ENCODE measurements at regions not wholly inside any gene's neighbourhood (a gene's known extent, or its start where the extent isn't known, plus 50 kb on each side); places are given as distances from the start of the nearest gene placed in this dataset.

DNA sequence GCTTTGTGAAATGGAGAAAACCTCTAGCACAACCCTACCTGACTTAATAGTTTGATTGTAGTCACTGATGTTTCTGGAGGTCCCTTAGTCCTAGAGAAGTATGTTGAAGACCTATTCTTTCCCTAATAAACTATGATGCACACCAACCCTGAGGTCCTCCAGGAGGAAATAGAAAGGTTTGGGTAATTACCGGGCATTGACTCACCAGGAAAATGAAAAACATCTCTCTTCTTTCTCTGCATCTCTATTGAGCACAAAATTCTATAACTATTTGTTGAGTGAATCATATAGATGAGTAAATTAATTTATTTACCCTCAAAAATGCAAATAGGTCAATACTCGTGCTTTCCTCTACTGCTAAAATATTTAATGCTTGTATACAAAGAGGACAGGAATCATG, 582.4 kb upstream of the FAM241A start:
- no peak overlapping the region for H3K4me3 ChIP-seq (ENCODE audit: low read depth, low read length)
- no peak for DNase-seq (ENCODE audit: low read depth)
- TF ChIP-seq, protein P1, sequence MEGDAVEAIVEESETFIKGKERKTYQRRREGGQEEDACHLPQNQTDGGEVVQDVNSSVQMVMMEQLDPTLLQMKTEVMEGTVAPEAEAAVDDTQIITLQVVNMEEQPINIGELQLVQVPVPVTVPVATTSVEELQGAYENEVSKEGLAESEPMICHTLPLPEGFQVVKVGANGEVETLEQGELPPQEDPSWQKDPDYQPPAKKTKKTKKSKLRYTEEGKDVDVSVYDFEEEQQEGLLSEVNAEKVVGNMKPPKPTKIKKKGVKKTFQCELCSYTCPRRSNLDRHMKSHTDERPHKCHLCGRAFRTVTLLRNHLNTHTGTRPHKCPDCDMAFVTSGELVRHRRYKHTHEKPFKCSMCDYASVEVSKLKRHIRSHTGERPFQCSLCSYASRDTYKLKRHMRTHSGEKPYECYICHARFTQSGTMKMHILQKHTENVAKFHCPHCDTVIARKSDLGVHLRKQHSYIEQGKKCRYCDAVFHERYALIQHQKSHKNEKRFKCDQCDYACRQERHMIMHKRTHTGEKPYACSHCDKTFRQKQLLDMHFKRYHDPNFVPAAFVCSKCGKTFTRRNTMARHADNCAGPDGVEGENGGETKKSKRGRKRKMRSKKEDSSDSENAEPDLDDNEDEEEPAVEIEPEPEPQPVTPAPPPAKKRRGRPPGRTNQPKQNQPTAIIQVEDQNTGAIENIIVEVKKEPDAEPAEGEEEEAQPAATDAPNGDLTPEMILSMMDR (conservative IDR thresholded peaks at IDR 0.05; ENCODE audit: low read depth, low read length): no peak

DNA sequence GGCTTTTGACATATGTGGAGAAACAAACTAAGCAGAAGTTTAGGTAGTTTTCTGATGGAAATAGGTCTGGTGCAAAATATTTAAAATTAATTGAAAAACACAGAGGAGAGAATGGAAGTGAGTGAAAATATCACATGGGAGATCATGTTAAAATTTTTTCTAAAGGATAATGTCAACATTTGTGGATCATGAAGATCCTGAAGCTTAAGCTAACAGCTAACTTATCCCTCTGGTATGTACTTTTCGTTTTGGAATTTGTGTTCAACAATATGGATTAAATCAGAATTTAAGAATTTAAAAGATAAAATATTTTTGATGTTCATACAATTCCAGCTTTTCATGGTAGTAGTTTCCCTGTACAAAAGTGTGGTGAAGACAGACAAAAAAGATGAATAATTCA, 572.8 kb upstream of the FAM241A start:
- TF ChIP-seq, protein P1 (conservative IDR thresholded peaks at IDR 0.05; ENCODE audit: low read depth, low read length): no peak
- H3K4me3 ChIP-seq (ENCODE audit: low read depth, low read length): no peak overlapping the region
- no peak for DNase-seq (ENCODE audit: low read depth)

DNA sequence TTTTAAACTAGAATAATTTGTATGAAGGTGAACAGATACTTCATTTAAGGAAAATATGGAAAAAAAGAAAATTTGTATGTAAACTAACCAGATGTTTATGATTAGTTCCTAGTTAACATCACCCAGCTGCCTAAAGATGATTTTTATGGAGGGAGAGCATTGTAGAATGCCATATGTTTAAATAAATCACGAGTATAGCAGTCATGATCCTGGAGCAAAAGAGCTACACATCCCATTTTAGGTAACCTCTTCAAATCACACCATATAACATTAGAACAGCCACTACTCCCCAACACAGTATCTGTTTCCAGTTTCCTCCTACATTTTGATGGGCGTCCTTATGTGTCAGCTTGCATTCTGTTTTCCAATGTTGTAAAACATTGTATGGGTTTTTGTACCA, 571.9 kb upstream of the FAM241A start:
- H3K4me3 ChIP-seq (ENCODE audit: low read depth, low read length): no peak overlapping the region
- TF ChIP-seq, protein P1 (conservative IDR thresholded peaks at IDR 0.05; ENCODE audit: low read depth, low read length): no peak
- DNase-seq (ENCODE audit: low read depth): no peak

DNA sequence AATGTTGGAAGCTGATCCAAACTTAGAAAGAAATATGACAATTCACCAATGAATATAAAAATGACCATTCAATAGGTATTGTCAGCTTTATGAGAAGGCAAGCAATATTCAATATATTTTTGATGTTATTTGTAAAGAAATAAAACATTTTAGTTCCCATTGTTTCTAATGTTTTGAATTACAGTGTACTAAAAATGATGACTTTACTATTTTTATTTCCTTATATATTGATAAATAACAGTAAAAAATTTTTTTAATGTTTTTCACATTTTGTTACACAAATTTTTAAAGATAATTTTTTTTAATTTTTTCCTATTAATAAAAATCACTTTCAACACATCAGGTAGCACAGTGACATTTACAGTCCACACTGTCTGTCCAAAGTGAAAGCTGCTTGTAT, 565.5 kb upstream of the FAM241A start:
- TF ChIP-seq, protein P1 (conservative IDR thresholded peaks at IDR 0.05; ENCODE audit: low read depth, low read length): no peak
- no peak overlapping the region for H3K4me3 ChIP-seq (ENCODE audit: low read depth, low read length)

DNA sequence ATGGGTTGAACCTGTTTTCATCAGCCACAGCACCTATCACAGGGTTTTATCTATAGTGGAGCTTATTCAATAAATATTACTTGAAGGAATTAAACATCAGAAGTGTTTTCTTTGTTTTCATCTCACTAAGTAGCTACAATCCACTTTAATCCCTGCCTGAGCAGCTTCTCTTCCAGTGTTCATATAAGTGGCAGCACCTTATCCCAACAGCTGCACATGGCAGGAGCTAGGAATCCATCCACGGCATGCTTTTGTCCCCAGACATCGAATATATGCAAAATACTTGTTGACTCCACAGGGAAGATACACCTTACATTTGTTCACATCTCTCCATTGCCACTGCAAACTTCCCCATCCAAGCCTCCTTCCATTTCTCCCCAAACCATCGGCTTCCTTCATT, 549.8 kb upstream of the FAM241A start:
- TF ChIP-seq, protein P1 (conservative IDR thresholded peaks at IDR 0.05; ENCODE audit: low read depth, low read length): no peak
- DNase-seq (ENCODE audit: low read depth): no peak
- no peak overlapping the region for H3K4me3 ChIP-seq (ENCODE audit: low read depth, low read length)

More for the DNA sequence above, 565.5 kb upstream of the FAM241A start:
- no peak for DNase-seq (ENCODE audit: low read depth)

DNA sequence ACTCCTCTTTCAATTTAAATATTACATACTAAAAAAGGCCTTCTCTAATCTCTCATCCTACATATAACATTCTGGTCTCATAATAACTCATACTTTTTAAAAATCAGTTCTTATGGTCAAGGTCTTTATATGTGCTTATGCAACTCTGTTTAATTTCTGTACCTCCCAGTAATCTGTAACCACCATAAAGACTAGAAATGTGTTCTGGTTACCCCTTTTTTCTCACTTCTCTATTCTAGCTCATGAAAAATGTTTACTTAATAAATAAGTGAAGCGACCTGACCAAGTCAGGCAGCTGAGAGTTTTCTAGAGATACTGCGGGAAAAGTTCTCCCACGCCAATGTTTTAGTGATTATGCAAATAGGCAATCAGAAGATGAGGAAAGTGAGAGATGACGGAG, 548.8 kb upstream of the FAM241A start:
- TF ChIP-seq, protein P1 (conservative IDR thresholded peaks at IDR 0.05; ENCODE audit: low read depth, low read length): no peak
- no peak for DNase-seq (ENCODE audit: low read depth)
- H3K4me3 ChIP-seq (ENCODE audit: low read depth, low read length): no peak overlapping the region

DNA sequence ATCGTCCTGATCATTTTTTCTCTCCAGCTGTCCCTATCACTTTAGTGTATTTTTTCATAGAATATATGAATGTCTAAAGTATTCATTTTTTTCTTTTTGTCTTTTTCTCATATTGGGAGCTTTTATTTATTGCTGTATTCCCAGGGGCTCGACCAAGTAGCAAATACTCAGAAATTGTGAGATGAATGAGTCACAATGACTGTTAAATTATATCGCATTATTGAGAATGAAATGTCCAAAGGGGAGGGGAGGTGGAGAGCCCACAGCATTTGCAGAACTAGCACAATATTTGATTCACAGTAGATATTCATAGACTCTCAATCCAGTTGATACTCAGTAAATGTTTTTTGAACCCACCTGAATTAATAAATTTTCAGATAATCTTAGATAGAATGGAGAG, 543.6 kb upstream of the FAM241A start:
- H3K4me3 ChIP-seq (ENCODE audit: low read depth, low read length): no peak overlapping the region
- DNase-seq (ENCODE audit: low read depth): no peak
- TF ChIP-seq, protein P1 (conservative IDR thresholded peaks at IDR 0.05; ENCODE audit: low read depth, low read length): no peak
